GM12878 (cell line): ENCODE measurements at regions not wholly inside any gene's neighbourhood (a gene's known extent, or its start where the extent isn't known, plus 50 kb on each side); places are given as distances from the start of the nearest gene placed in this dataset.
A peak's percentile ranks its signal among the peaks of the same experiment; 100 is the strongest.

Source experiments
- ATAC-seq: fragments of 200-7000 bp; cut with Tn5 transposase; 3 replicates; pipeline ENCODE4 v1.9.1; 2020; ENCODE audit warnings: mild to moderate bottlenecking, moderate library complexity
- BruUV-seq: library from RNA; stranded (reverse); fragments of 400-500 nt; replicated peaks from 2 replicates; lab custom pipeline; 2021; lab: Mats Ljungman, UMichigan
- CTCF ChIA-PET: fragments of 300-600 bp; sonication (Branson Sonifier 250); formaldehyde crosslinking; extraction: SDS; loops from one replicate; lab custom pipeline; 2021; ENCODE audit warnings: inconsistent platforms; lab: Yijun Ruan, JAX
- POLR2A ChIA-PET: fragments of 350-600 bp; formaldehyde crosslinking; extraction: SDS; loops from one replicate; lab custom pipeline; 2021; ENCODE audit warnings: inconsistent platforms; lab: Charles Lee
- RAD21 ChIA-PET: fragments of 300-600 bp; sonication (Branson Sonifier 250); formaldehyde crosslinking; loops from one replicate; lab custom pipeline; 2023; ENCODE audit warnings: antibody characterized with exemption; ENCODE audit not compliant: unreplicated experiment; lab: Charles Lee
- SMC1A ChIA-PET: fragments of 300-600 bp; sonication (Branson Sonifier 250); formaldehyde crosslinking; loops from one replicate; lab custom pipeline; 2023; ENCODE audit not compliant: unreplicated experiment, uncharacterized antibody; lab: Charles Lee
- DNase-seq: peaks from one replicate; pipeline ENCODE4 v3.0.0-alpha.2; 2011; ENCODE audit warnings: low read depth, low spot score
- FAIRE-seq: peaks from 3 replicates; lab custom pipeline; 2011; peaks lifted over from hg19 to GRCh38; lab: Jason Lieb, UNC
- H2AFZ ChIP-seq: 2 replicates; pipeline ENCODE4 v1.6.0; 2011; ENCODE audit warnings: low read depth, low read length, control low read depth; ENCODE audit not compliant: control insufficient read depth
- H3K27ac ChIP-seq: 2 replicates; pipeline ENCODE4 v1.5.1; 2011; ENCODE audit warnings: control low read depth; ENCODE audit not compliant: control insufficient read depth, insufficient read depth
- H3K27me3 ChIP-seq, 2 experiments: replicated peaks in 1 of 2; 2 replicates each; pipeline versions ENCODE4 v1.6.0 to v1.6.1; 2011; ENCODE audit warnings: low read length in 1 of 2; ENCODE audit not compliant: control insufficient read depth in 2 of 2, insufficient read depth in 2 of 2
- H3K36me3 ChIP-seq, 2 experiments: 2 replicates each; pipeline ENCODE4 v1.5.1; 2011; ENCODE audit warnings: low read length in 1 of 2; ENCODE audit not compliant: control insufficient read depth in 2 of 2, insufficient read depth in 2 of 2
- H3K4me1 ChIP-seq: 2 replicates; pipeline ENCODE4 v1.6.1; 2011; ENCODE audit warnings: mild to moderate bottlenecking, low read length, moderate library complexity, mixed read lengths; ENCODE audit not compliant: control insufficient read depth, insufficient read depth
- H3K4me2 ChIP-seq: 2 replicates; pipeline ENCODE4 v1.6.0; 2011; ENCODE audit warnings: control low read depth; ENCODE audit not compliant: control insufficient read depth, insufficient read depth
- H3K4me3 ChIP-seq: fragments of 200-600 bp; sonication (generic); 2 replicates; pipeline ENCODE4 v1.5.1; 2016
- H3K79me2 ChIP-seq: 2 replicates; pipeline ENCODE4 v1.6.0; 2011; ENCODE audit warnings: low read length; ENCODE audit not compliant: control insufficient read depth, insufficient read depth
- H3K9ac ChIP-seq: 2 replicates; pipeline ENCODE4 v1.8.0; 2011; ENCODE audit warnings: low read length, control low read depth, mixed read lengths; ENCODE audit not compliant: control insufficient read depth, insufficient read depth
- H3K9me3 ChIP-seq: replicated peaks from 3 replicates; pipeline ENCODE4 v1.5.1; 2011; ENCODE audit warnings: mild to moderate bottlenecking, low read length; ENCODE audit not compliant: control insufficient read depth, insufficient read depth
- H4K20me1 ChIP-seq: 2 replicates; pipeline ENCODE4 v1.6.0; 2011; ENCODE audit not compliant: control insufficient read depth, insufficient read depth
- CBX3 ChIP-seq: fragments of 200-600 bp; sonication (generic); IDR thresholded peaks from 2 replicates; pipeline ENCODE4 v1.6.1; 2016; ENCODE audit warnings: low read depth, borderline replicate concordance
- ETV6 ChIP-seq, 2 experiments: fragments of 450-650 bp in 1 of 2; IDR thresholded peaks in 1 of 2; conservative IDR thresholded peaks in 1 of 2; 2 replicates each; pipeline ENCODE4 v1.6.1; 2014; ENCODE audit warnings: antibody characterized with exemption in 1 of 2, borderline replicate concordance in 1 of 2, low read depth in 1 of 2, mild to moderate bottlenecking in 1 of 2, moderate library complexity in 1 of 2
- IKZF2 ChIP-seq, 2 experiments: fragments of 450-650 bp; IDR thresholded peaks; 2 replicates each; pipeline ENCODE4 v1.6.1; 2017; ENCODE audit warnings: mild to moderate bottlenecking in 2 of 2, moderate library complexity in 2 of 2
- MEF2A ChIP-seq: IDR thresholded peaks from 2 replicates; pipeline ENCODE4 v1.6.1; 2011; ENCODE audit warnings: low read depth, mild to moderate bottlenecking, low read length, moderate library complexity; ENCODE audit not compliant: insufficient read depth
- MTA2 ChIP-seq: fragments of 450-650 bp; IDR thresholded peaks from 2 replicates; pipeline ENCODE4 v1.6.1; 2016; ENCODE audit warnings: low read depth, mild to moderate bottlenecking, moderate library complexity
- MYB ChIP-seq: fragments of 150-350 bp; IDR thresholded peaks from 2 replicates; pipeline ENCODE4 v1.6.1; 2014; ENCODE audit warnings: mild to moderate bottlenecking, low read depth, low read length, borderline replicate concordance
- RELB ChIP-seq: fragments of 450-650 bp; IDR thresholded peaks from 2 replicates; pipeline ENCODE4 v1.6.1; 2017; ENCODE audit warnings: low read depth, mild to moderate bottlenecking, moderate library complexity
- TARDBP ChIP-seq: IDR thresholded peaks from 2 replicates; pipeline ENCODE4 v1.6.1; 2016; ENCODE audit warnings: borderline replicate concordance
- ZZZ3 ChIP-seq: IDR thresholded peaks from 2 replicates; pipeline ENCODE4 v1.6.1; 2011; ENCODE audit warnings: low read depth; ENCODE audit not compliant: control insufficient read depth, insufficient read length
- WGBS: methylation state at CpG from one replicate; pipeline ENCODE4 v1.1.6; 2016; ENCODE audit warnings: low lambda C conversion rate; ENCODE audit not compliant: insufficient replicate concordance, insufficient coverage; ENCODE audit errors: missing lambda C conversion rate; 5-methylcytosine and 5-hydroxymethylcytosine counted together
- in situ Hi-C: fragments of 300-500 bp; cut with MboI; formaldehyde crosslinking; loops from 9 replicates; pipeline ENCODE4 v1.14.3; 2018; ENCODE audit warnings: mixed read lengths
- intact Hi-C: fragments of 100-400 bp; cut with micrococcal nuclease; formaldehyde crosslinking; loops from one replicate; pipeline ENCODE4 v1.14.2; 2022; ENCODE audit not compliant: unreplicated experiment
- TF ChIP-seq, protein P1 (sequence below): IDR thresholded peaks from 2 replicates; pipeline ENCODE4 v1.6.1; 2011; ENCODE audit warnings: low read depth, low read length, improper control_type of control experiment, borderline replicate concordance

- TF ChIP-seq RELB (no peak), ETV6 (conservative IDR thresholded peaks at IDR 0.05 in 1 of 2, IDR thresholded peaks at IDR 0.05 in 1 of 2; ENCODE audit: borderline replicate concordance in 1 of 2, low read depth in 1 of 2) (no peak), CBX3 (no peak), MEF2A (no peak), ZZZ3 (no peak), MYB (no peak)
- TF ChIP-seq, protein P1, sequence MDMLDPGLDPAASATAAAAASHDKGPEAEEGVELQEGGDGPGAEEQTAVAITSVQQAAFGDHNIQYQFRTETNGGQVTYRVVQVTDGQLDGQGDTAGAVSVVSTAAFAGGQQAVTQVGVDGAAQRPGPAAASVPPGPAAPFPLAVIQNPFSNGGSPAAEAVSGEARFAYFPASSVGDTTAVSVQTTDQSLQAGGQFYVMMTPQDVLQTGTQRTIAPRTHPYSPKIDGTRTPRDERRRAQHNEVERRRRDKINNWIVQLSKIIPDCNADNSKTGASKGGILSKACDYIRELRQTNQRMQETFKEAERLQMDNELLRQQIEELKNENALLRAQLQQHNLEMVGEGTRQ, result no peak
These were observed 244.4 kb upstream of the VRK2 start (continued) for GRCh38 chr2:57802243-57802642.

DNA sequence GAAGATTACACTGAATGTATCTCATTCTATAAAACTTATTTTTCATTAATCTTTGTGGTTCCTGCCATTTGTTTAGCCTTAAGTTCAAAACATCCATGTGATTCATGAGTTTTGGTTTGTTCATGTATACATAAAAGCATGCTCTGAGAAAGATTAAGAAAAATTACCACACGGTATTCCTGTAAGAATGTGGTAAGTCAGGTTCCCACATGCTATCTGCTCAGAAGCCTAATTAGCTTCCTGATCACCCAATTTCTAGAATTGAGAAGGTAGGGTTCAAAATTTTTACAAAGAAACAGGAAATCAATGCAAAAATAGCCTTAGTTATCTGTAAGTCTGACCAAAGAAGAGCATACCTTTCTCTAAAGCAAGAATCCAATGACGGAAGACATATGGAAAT lies 241.6 kb upstream of the VRK2 start:
- TF ChIP-seq TARDBP, result no peak
- TF ChIP-seq IKZF2 (IDR thresholded peaks at IDR 0.05), result 0 out of 4 replicates have a peak, but pooled peaks of 1 of the 2 experiments have one; percentile 21
- peak; percentile 59 for TF ChIP-seq MTA2
- Histone ChIP-seq H3K4me1 (peaks cover 8% of the 10 kb centered on the region; the same call in 1 of the 2 replicates), H3K79me2 (no peaks in the 10 kb centered on the region), H3K27ac (no peak overlapping the region), H3K27me3 (no peaks in the 10 kb centered on the region), H4K20me1 (no peaks in the 10 kb centered on the region), H3K9ac (no peak overlapping the region), H2AFZ (no peak overlapping the region), H3K9me3 (no peaks in the 10 kb centered on the region; the same call in 2 of the 3 replicates), H3K4me2 (no peak overlapping the region), H3K4me3 (no peak overlapping the region), H3K36me3 (no peaks in the 10 kb centered on the region)
- in situ Hi-C loops, result no loop called here
- ChIA-PET POLR2A (interaction anchor here (0.9 kb wide), 1 partner anchor 45 kb away, joined by 3 read pairs; no protein-coding TSS in a partner anchor), RAD21 (interaction anchor here (0.9 kb wide), 1 partner anchor 15 kb away, joined by 3 read pairs; no protein-coding TSS in a partner anchor), SMC1A (interaction anchor here (1.1 to 4.8 kb wide), 10 partner anchors 10 to 101 kb away, joined by 3 to 33 read pairs (median 6); no protein-coding TSS in a partner anchor), CTCF (interaction anchor here (0.9 to 2.8 kb wide), 7 partner anchors 10 to 66 kb away, joined by 3 to 15 read pairs (median 4); no protein-coding TSS in a partner anchor)
- intact Hi-C loops, result loop anchor here (5.0 kb wide), 1 partner anchor 77 kb away; no protein-coding TSS in a partner anchor
- 44% methylated on average over 2 of the region's 2 CpGs for WGBS
- no TSS peak for BruUV-seq
- no peak for ATAC-seq
- peak; percentile 16 for DNase-seq
- FAIRE-seq, result no peak
